ENCODE measurements at regions not wholly inside any gene's neighbourhood (a gene's known extent, or its start where the extent isn't known, plus 50 kb on each side); places are given as distances from the start of the nearest gene placed in this dataset.
"Not testable (repeated sequence)": the region's sequence is repeated elsewhere in the genome, so short reads cannot be mapped to it uniquely, and the experiment has no call there.

GRCh38 chr5:102049517-102049916 lies 246.6 kb downstream of the SLCO4C1 start:
- Histone ChIP-seq H3K27ac (no peak overlapping the region), H3K4me3 (no peak overlapping the region), H3K4me1 (no peaks in the 10 kb centered on the region), H3K27me3 (no peaks in the 10 kb centered on the region), H3K36me3 (no peaks in the 10 kb centered on the region), H3K9me3 (no peaks in the 10 kb centered on the region)
- no peak for ATAC-seq
- TF ChIP-seq EP300 (IDR thresholded peaks at IDR 0.05) (no peak), POLR2A (IDR thresholded peaks at IDR 0.05) (no peak), POLR2AphosphoS5 (IDR thresholded peaks at IDR 0.05) (no peak)
- TF ChIP-seq, protein P1, sequence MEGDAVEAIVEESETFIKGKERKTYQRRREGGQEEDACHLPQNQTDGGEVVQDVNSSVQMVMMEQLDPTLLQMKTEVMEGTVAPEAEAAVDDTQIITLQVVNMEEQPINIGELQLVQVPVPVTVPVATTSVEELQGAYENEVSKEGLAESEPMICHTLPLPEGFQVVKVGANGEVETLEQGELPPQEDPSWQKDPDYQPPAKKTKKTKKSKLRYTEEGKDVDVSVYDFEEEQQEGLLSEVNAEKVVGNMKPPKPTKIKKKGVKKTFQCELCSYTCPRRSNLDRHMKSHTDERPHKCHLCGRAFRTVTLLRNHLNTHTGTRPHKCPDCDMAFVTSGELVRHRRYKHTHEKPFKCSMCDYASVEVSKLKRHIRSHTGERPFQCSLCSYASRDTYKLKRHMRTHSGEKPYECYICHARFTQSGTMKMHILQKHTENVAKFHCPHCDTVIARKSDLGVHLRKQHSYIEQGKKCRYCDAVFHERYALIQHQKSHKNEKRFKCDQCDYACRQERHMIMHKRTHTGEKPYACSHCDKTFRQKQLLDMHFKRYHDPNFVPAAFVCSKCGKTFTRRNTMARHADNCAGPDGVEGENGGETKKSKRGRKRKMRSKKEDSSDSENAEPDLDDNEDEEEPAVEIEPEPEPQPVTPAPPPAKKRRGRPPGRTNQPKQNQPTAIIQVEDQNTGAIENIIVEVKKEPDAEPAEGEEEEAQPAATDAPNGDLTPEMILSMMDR (IDR thresholded peaks at IDR 0.05) = no peak

DNA sequence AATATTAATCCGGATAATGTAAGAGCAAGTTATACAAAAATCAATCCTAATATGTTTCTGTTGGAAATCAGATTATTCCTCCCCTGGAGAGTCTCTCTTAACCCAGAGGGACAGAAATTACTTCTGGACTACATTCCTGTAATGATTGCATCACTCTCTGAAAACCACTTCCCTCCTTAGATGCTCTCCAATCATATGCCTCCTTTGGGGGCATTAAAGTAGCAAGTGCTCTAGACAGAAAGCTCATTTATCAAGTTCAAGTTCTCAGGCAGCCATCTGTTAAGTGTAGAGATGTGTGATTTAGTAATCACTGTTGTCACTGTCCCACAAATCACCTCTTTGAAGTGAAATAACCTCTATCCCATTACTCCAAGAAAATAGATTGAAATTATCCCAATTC lies 247.1 kb downstream of the SLCO4C1 start:
- Histone ChIP-seq H3K36me3 (no peaks in the 10 kb centered on the region), H3K27me3 (no peaks in the 10 kb centered on the region), H3K4me3 (no peak overlapping the region), H3K9me3 (no peaks in the 10 kb centered on the region), H3K4me1 (no peaks in the 10 kb centered on the region), H3K27ac (no peak overlapping the region)
- 92 to 100% methylated on average over 1 of the region's 1 CpG for WGBS, 2 donors (ENCODE audit: low coverage in 1 of 2)
- TF ChIP-seq POLR2AphosphoS5 (IDR thresholded peaks at IDR 0.05) (no peak), EP300 (IDR thresholded peaks at IDR 0.05) (no peak), POLR2A (IDR thresholded peaks at IDR 0.05) (no peak)
- TF ChIP-seq, protein P1 (IDR thresholded peaks at IDR 0.05) = no peak
- ATAC-seq = no peak

GRCh38 chr5:102047073-102047472 lies 249.0 kb downstream of the SLCO4C1 start:
- not testable (repeated sequence) for H3K4me1 ChIP-seq, H3K4me3 ChIP-seq, ATAC-seq, H3K27me3 ChIP-seq, H3K9me3 ChIP-seq, H3K36me3 ChIP-seq, H3K27ac ChIP-seq

DNA sequence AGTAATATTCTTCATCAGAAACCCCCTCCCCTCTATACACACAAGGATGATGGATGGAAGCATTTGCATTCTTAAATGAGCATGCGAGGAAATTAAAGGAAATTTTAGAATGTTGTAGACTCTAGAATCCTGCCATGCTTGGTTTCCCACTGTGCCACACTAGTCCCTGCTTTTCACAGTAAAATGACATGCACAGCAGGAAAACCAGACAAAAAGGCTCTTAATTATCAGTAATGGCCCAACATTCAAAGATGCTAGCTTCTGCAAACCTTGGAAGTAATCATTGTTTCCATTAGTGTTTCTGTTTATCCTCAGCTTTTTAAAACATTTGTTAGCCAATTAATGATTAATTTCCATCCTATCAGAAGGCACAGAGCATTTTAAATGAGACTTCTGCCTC lies 255.8 kb downstream of the SLCO4C1 start:
- H3K27me3 ChIP-seq = no peaks in the 10 kb centered on the region
- no peaks in the 10 kb centered on the region for H3K9me3 ChIP-seq
- ATAC-seq = no peak
- H3K4me3 ChIP-seq = no peak overlapping the region
- 61% methylated on average over 1 of the region's 1 CpG; no CpG with 5 or more reads in 1 of the 2 donors for WGBS, 2 donors (ENCODE audit: low coverage in 1 of 2)
- H3K27ac ChIP-seq = no peak overlapping the region
- H3K36me3 ChIP-seq = no peaks in the 10 kb centered on the region
- TF ChIP-seq EP300 (IDR thresholded peaks at IDR 0.05) = no peak
- TF ChIP-seq POLR2AphosphoS5 (IDR thresholded peaks at IDR 0.05) = no peak
- TF ChIP-seq, protein P1 (IDR thresholded peaks at IDR 0.05) = no peak
- TF ChIP-seq POLR2A (IDR thresholded peaks at IDR 0.05) = no peak
- H3K4me1 ChIP-seq = no peaks in the 10 kb centered on the region

DNA sequence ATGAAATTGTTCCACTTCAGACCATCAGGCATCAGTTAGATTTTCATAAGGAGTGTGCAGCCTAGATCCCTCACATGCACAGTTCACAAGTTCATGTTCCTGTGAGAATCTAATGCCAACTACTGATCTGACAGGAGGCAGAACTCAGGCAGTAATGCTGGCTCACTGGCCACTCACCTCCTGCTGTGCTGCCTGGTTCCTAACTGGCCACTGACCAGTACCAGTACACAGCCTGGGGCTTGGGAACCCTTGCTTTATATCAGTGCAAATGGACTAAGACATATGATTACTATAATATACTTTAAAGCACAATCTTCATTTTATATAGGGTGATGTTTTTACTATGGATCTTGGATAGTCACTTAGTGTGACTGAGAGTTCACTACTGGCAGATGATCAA lies 259.2 kb downstream of the SLCO4C1 start:
- Histone ChIP-seq H3K9me3 (no peaks in the 10 kb centered on the region), H3K27me3 (no peaks in the 10 kb centered on the region), H3K36me3 (no peaks in the 10 kb centered on the region), H3K4me3 (no peak overlapping the region), H3K4me1 (no peaks in the 10 kb centered on the region), H3K27ac (no peak overlapping the region)
- TF ChIP-seq EP300 (IDR thresholded peaks at IDR 0.05) (no peak), POLR2AphosphoS5 (IDR thresholded peaks at IDR 0.05) (no peak), POLR2A (IDR thresholded peaks at IDR 0.05) (no peak)
- TF ChIP-seq, protein P1 (IDR thresholded peaks at IDR 0.05) = no peak
- ATAC-seq = no peak

- Histone ChIP-seq H3K4me1 (no peaks in the 10 kb centered on the region), H3K27me3 (no peaks in the 10 kb centered on the region), H3K9me3 (no peaks in the 10 kb centered on the region), H3K4me3 (no peak overlapping the region), H3K36me3 (no peaks in the 10 kb centered on the region), H3K27ac (no peak overlapping the region)
- TF ChIP-seq EP300 (IDR thresholded peaks at IDR 0.05) (no peak), POLR2A (IDR thresholded peaks at IDR 0.05) (no peak)
- 89 to 96% methylated on average over 2 of the region's 2 CpGs for WGBS, 2 donors (ENCODE audit: low coverage in 1 of 2)
- no peak for ATAC-seq
Measured at GRCh38 chr5:102031711-102032110, 264.4 kb downstream of the SLCO4C1 start.
